ENCODE measurements at regions not wholly inside any gene's neighbourhood (a gene's known extent, or its start where the extent isn't known, plus 50 kb on each side); places are given as distances from the start of the nearest gene placed in this dataset.

DNA sequence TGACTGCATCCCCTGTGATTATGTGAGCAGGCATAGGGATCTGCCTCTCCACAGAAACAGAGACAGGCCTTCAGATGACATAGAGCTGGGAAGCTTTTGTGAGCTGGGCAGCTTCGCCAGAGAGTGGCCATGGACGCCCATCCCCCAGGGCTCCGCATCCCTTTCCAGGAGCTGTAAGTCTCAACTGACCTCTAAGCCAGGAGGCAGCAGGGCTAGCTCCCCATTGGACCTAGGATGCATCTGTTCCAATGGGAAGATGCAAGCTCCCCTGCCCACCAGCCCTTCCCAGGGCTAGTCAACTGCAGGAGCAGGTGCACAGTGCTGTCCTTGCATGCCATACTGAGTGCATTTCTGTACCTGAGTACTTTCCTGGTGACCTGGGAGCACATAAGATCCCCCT, 663.6 kb downstream of the RNF144B start:
- Histone ChIP-seq H3K36me3 (ENCODE audit: control insufficient read depth, insufficient read depth, low read length) (no peaks in the 10 kb centered on the region), H3K27ac (ENCODE audit: low read depth, low read length) (no peak overlapping the region), H3K9ac (ENCODE audit: extremely low read depth, low read length, poor library complexity, severe bottlenecking) (no peak overlapping the region), H3K27me3 (ENCODE audit: control insufficient read depth, insufficient read depth, low read length, poor library complexity, severe bottlenecking) (no peaks in the 10 kb centered on the region), H3K9me3 (ENCODE audit: control insufficient read depth, low read length) (peaks cover 7% of the 10 kb centered on the region), H3K4me1 (ENCODE audit: control insufficient read depth, insufficient read depth, low read length) (no peaks in the 10 kb centered on the region), H3K4me3 (ENCODE audit: low read length) (no peak overlapping the region)
- TF ChIP-seq, protein P1, sequence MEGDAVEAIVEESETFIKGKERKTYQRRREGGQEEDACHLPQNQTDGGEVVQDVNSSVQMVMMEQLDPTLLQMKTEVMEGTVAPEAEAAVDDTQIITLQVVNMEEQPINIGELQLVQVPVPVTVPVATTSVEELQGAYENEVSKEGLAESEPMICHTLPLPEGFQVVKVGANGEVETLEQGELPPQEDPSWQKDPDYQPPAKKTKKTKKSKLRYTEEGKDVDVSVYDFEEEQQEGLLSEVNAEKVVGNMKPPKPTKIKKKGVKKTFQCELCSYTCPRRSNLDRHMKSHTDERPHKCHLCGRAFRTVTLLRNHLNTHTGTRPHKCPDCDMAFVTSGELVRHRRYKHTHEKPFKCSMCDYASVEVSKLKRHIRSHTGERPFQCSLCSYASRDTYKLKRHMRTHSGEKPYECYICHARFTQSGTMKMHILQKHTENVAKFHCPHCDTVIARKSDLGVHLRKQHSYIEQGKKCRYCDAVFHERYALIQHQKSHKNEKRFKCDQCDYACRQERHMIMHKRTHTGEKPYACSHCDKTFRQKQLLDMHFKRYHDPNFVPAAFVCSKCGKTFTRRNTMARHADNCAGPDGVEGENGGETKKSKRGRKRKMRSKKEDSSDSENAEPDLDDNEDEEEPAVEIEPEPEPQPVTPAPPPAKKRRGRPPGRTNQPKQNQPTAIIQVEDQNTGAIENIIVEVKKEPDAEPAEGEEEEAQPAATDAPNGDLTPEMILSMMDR (conservative IDR thresholded peaks at IDR 0.05): no peak
- DNase-seq: no peak
- 93 to 100% methylated on average over 2 to 3 of the region's 3 CpGs for WGBS, 2 experiments (ENCODE audit: insufficient coverage in 1 of 2, insufficient read length in 1 of 2)
- Mint-ChIP-seq H3K27ac (no peak overlapping the region), H3K9me3 (peaks cover 9% of the 10 kb centered on the region), H3K4me1 (no peaks in the 10 kb centered on the region), H3K36me3 (ENCODE audit: low read depth) (no peaks in the 10 kb centered on the region), H3K27me3 (ENCODE audit: insufficient read depth) (no peaks in the 10 kb centered on the region), H3K4me3 (no peak overlapping the region)

DNA sequence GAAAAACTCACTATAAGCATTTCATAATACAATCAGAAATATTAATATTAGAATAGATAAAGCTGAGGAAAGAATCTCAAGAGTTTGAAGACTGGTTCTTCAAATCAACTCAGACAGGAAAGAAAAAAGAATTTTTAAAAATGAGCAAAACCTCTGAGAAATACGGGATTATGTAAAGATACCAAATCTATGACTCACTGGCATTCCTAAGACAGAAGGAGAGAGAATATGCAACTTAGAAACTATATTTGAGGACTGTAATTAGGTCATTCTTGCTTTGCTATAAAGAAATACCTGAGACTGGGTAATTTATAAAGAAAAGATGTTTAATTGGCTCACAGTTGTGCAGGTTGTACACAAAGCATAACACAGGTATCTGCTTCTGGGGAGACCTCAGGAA, 665.1 kb downstream of the RNF144B start:
- no peaks in the 10 kb centered on the region for H3K36me3 ChIP-seq (ENCODE audit: control insufficient read depth, insufficient read depth, low read length)
- 75 to 83% methylated on average over 1 of the region's 1 CpG for WGBS, 2 experiments (ENCODE audit: insufficient coverage in 1 of 2, insufficient read length in 1 of 2)
- H3K27me3 ChIP-seq (ENCODE audit: control insufficient read depth, insufficient read depth, low read length, poor library complexity, severe bottlenecking): no peaks in the 10 kb centered on the region
- no peaks in the 10 kb centered on the region for H3K4me1 ChIP-seq (ENCODE audit: control insufficient read depth, insufficient read depth, low read length)
- Mint-ChIP-seq H3K27ac (peak overlapping the region; percentile 41), H3K9me3 (peaks cover 12% of the 10 kb centered on the region), H3K4me1 (no peaks in the 10 kb centered on the region), H3K36me3 (ENCODE audit: low read depth) (no peaks in the 10 kb centered on the region), H3K27me3 (ENCODE audit: insufficient read depth) (no peaks in the 10 kb centered on the region), H3K4me3 (no peak overlapping the region)
- TF ChIP-seq, protein P1 (conservative IDR thresholded peaks at IDR 0.05): no peak
- H3K9me3 ChIP-seq (ENCODE audit: control insufficient read depth, low read length): peaks cover 7% of the 10 kb centered on the region
- DNase-seq: no peak
- no peak overlapping the region for H3K27ac ChIP-seq (ENCODE audit: low read depth, low read length)
- H3K4me3 ChIP-seq (ENCODE audit: low read length): no peak overlapping the region
- no peak overlapping the region for H3K9ac ChIP-seq (ENCODE audit: extremely low read depth, low read length, poor library complexity, severe bottlenecking)

DNA sequence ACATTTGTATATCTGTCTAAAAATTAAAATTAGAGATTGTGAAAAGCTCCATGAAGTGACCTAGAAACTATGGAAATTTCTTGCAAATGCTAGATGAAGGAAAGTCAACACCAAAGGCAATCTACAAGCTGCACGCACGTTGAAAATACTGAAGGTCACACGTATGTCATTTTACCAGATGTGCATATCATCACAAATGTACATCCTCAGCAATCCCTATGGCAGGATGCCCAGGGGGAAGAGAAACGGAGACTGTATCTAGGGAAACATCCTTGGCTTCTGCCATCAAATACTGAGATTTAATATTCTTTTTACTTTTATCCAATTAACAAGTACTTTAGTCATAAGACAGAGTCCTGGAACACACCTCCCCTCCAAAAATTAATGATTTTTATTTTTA, 672.0 kb downstream of the RNF144B start:
- Mint-ChIP-seq H3K36me3 (ENCODE audit: low read depth) (no peaks in the 10 kb centered on the region), H3K4me1 (peaks cover 4% of the 10 kb centered on the region), H3K27ac (no peak overlapping the region), H3K4me3 (no peak overlapping the region), H3K9me3 (peaks cover 3% of the 10 kb centered on the region), H3K27me3 (ENCODE audit: insufficient read depth) (no peaks in the 10 kb centered on the region)
- peaks cover 2% of the 10 kb centered on the region for H3K9me3 ChIP-seq (ENCODE audit: control insufficient read depth, low read length)
- TF ChIP-seq, protein P1 (conservative IDR thresholded peaks at IDR 0.05): no peak
- no peaks in the 10 kb centered on the region for H3K4me1 ChIP-seq (ENCODE audit: control insufficient read depth, insufficient read depth, low read length)
- H3K36me3 ChIP-seq (ENCODE audit: control insufficient read depth, insufficient read depth, low read length): no peaks in the 10 kb centered on the region
- H3K9ac ChIP-seq (ENCODE audit: extremely low read depth, low read length, poor library complexity, severe bottlenecking): no peak overlapping the region
- no peaks in the 10 kb centered on the region for H3K27me3 ChIP-seq (ENCODE audit: control insufficient read depth, insufficient read depth, low read length, poor library complexity, severe bottlenecking)
- no peak overlapping the region for H3K27ac ChIP-seq (ENCODE audit: low read depth, low read length)
- DNase-seq: no peak
- WGBS, 2 experiments (ENCODE audit: insufficient coverage in 1 of 2, insufficient read length in 1 of 2): 93% methylated on average over 4 of the region's 4 CpGs; no CpG with 5 or more reads in 1 of the 2 experiments
- no peak overlapping the region for H3K4me3 ChIP-seq (ENCODE audit: low read length)

All from endodermal cell (in vitro differentiated cells).